ENCODE measurements at regions not wholly inside any gene's neighbourhood (a gene's known extent, or its start where the extent isn't known, plus 50 kb on each side); places are given as distances from the start of the nearest gene placed in this dataset.

- TF ChIP-seq IRF9 (tag; IDR thresholded peaks at IDR 0.05) (no peak), MED1 (CRISPR knock-in tag; IDR thresholded peaks at IDR 0.05; ENCODE audit: borderline replicate concordance) (no peak), ZMIZ1 (IDR thresholded peaks at IDR 0.05; ENCODE audit: low read depth in 2 of 2, low read length in 2 of 2) (no peak), POLR3A (IDR thresholded peaks at IDR 0.05; ENCODE audit: borderline replicate concordance, extremely low read depth, insufficient read depth, insufficient read length) (no peak), ZNF518B (CRISPR knock-in tag; IDR thresholded peaks at IDR 0.05) (no peak), EZH2 (IDR thresholded peaks at IDR 0.05; ENCODE audit: borderline replicate concordance, low read depth, low read length) (no peak), ZNF384 (IDR thresholded peaks at IDR 0.05; ENCODE audit: low read depth, low read length) (no peak), ZNF830 (CRISPR knock-in tag; IDR thresholded peaks at IDR 0.05) (no peak), FOXK1 (CRISPR knock-in tag; IDR thresholded peaks at IDR 0.05; ENCODE audit: borderline replicate concordance) (no peak), E4F1 (CRISPR knock-in tag; IDR thresholded peaks at IDR 0.05; ENCODE audit: borderline replicate concordance) (no peak), EGR1 (conservative IDR thresholded peaks at IDR 0.05) (no peak), ZNF639 (CRISPR knock-in tag; conservative IDR thresholded peaks at IDR 0.05 in 1 of 2, IDR thresholded peaks at IDR 0.05 in 1 of 2) (no peak), ZFP36 (IDR thresholded peaks at IDR 0.05; ENCODE audit: low read depth, low read length, partially characterized antibody) (no peak), C11orf30 (IDR thresholded peaks at IDR 0.05; ENCODE audit: low read depth) (peak; percentile 67), JUND (IDR thresholded peaks at IDR 0.05; ENCODE audit: borderline replicate concordance, low read depth, low read length) (peak; percentile 8; the same call in 1 of the 2 replicates), JUND (tag; IDR thresholded peaks at IDR 0.05; ENCODE audit: borderline replicate concordance, low read depth, low read length) (peak; percentile 24; the same call in 1 of the 3 replicates)
Observed at GRCh38 chr11:96658436-96658835, 268.6 kb downstream of the JRKL start (continued).

All from K562 (cell line).